Caco-2 (cell line): ENCODE measurements at regions not wholly inside any gene's neighbourhood (a gene's known extent, or its start where the extent isn't known, plus 50 kb on each side); places are given as distances from the start of the nearest gene placed in this dataset.

Source experiments
- BruUV-seq: library from RNA; stranded (reverse); fragments of 400-500 nt; replicated peaks from 2 replicates; lab custom pipeline; 2021; lab: Mats Ljungman, UMichigan
- CTCF ChIA-PET: fragments of 300-600 bp; sonication (Branson Sonifier 250); formaldehyde crosslinking; loops from one replicate; lab custom pipeline; 2022; ENCODE audit warnings: antibody characterized with exemption; lab: Charles Lee
- POLR2A ChIA-PET: fragments of 300-600 bp; sonication (Branson Sonifier 250); formaldehyde crosslinking; loops from one replicate; lab custom pipeline; 2022; ENCODE audit warnings: antibody characterized with exemption; lab: Charles Lee
- DNase-seq, 2 experiments: peaks; one replicate each; pipeline versions ENCODE4 v3.0.0 to v3.0.0-alpha.2; 2020 to 2022
- H3K27me3 ChIP-seq: replicated peaks from 2 replicates; pipeline ENCODE4 v1.6.0; 2011; ENCODE audit warnings: low read length; ENCODE audit not compliant: control insufficient read depth, insufficient read depth
- H3K36me3 ChIP-seq: 2 replicates; pipeline ENCODE4 v1.5.1; 2011; ENCODE audit warnings: low read length; ENCODE audit not compliant: control insufficient read depth, insufficient read depth
- H3K4me1 ChIP-seq: fragments of 250-450 bp; sonication (Bioruptor Pico); 2 replicates; pipeline ENCODE4 v1.5.1; 2020; ENCODE audit warnings: mild to moderate bottlenecking
- H3K4me3 ChIP-seq: 2 replicates; pipeline ENCODE4 v1.5.1; 2011; ENCODE audit warnings: low read depth, mild to moderate bottlenecking, control low read depth, low read length
- H3K9me3 ChIP-seq: fragments of 250-450 bp; sonication (Bioruptor Pico); 2 replicates; pipeline ENCODE4 v1.5.1; 2020; ENCODE audit warnings: mild to moderate bottlenecking, moderate library complexity
- H3K27ac Mint-ChIP-seq: one replicate; pipeline ENCODE4 v1.8.0; 2022; ENCODE audit warnings: mixed read lengths; ENCODE audit not compliant: unreplicated experiment
- H3K27me3 Mint-ChIP-seq: one replicate; pipeline ENCODE4 v1.8.0; 2022; ENCODE audit warnings: mixed read lengths; ENCODE audit not compliant: insufficient read depth, unreplicated experiment
- H3K36me3 Mint-ChIP-seq: one replicate; pipeline ENCODE4 v1.8.0; 2022; ENCODE audit warnings: mild to moderate bottlenecking, mixed read lengths; ENCODE audit not compliant: insufficient read depth, unreplicated experiment
- H3K4me1 Mint-ChIP-seq: one replicate; pipeline ENCODE4 v1.8.0; 2022; ENCODE audit warnings: low read depth, mixed read lengths; ENCODE audit not compliant: unreplicated experiment
- H3K4me3 Mint-ChIP-seq: one replicate; pipeline ENCODE4 v1.8.0; 2022; ENCODE audit warnings: mild to moderate bottlenecking, moderate library complexity, mixed read lengths; ENCODE audit not compliant: unreplicated experiment
- H3K9me3 Mint-ChIP-seq: one replicate; pipeline ENCODE4 v1.8.0; 2022; ENCODE audit warnings: mixed read lengths; ENCODE audit not compliant: unreplicated experiment
- CTCF ChIP-seq, 2 experiments: fragments of 200-600 bp in 1 of 2; IDR thresholded peaks; 1 replicate in 1 of 2; 2 replicates in 1 of 2; pipeline versions ENCODE4 v1.5.1 to v1.8.0; 2011 to 2022; ENCODE audit warnings: antibody characterized with exemption in 1 of 2, control low read depth in 1 of 2, inconsistent platforms in 1 of 2, low read depth in 1 of 2, low read length in 1 of 2, mild to moderate bottlenecking in 1 of 2, moderate library complexity in 1 of 2; ENCODE audit not compliant: insufficient read depth in 1 of 2, severe bottlenecking in 1 of 2, unreplicated experiment in 1 of 2
- intact Hi-C: fragments of 100-400 bp; cut with micrococcal nuclease; formaldehyde crosslinking; loops from one replicate; pipeline ENCODE4 v1.10.0; 2022; ENCODE audit not compliant: unreplicated experiment

DNA sequence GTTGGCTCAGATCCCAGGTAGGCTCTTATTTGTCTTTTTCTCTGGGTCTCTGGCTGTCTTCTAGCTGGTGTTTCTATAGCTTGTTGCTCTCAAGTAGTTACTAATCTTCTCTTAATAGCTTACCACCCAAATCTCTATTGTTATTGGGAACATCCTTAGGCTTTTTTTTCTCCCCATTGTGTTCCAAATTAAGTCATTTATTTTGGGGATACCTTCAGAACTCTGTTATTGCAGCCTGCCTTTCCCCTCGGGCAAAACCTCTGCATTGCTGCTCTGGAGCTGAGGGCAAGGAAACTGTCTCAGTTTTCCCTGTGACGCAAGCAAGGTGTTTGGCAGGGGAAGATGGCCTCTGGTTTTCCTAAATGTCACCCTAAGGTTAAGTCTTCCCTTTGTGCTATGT lies 113.3 kb upstream of the XIST start:
- peaks cover 7% of the 10 kb centered on the region for H3K4me1 Mint-ChIP-seq
- Histone ChIP-seq H3K4me3 (no peak overlapping the region), H3K36me3 (no peaks in the 10 kb centered on the region), H3K27me3 (no peaks in the 10 kb centered on the region), H3K4me1 (no peaks in the 10 kb centered on the region), H3K9me3 (no peaks in the 10 kb centered on the region)
- TF ChIP-seq CTCF (IDR thresholded peaks at IDR 0.05; ENCODE audit: insufficient read depth in 1 of 2, low read depth in 1 of 2, low read length in 1 of 2, severe bottlenecking in 1 of 2, unreplicated experiment in 1 of 2) = no peak
- no peak for DNase-seq
- H3K36me3 Mint-ChIP-seq = no peaks in the 10 kb centered on the region
- BruUV-seq = no TSS peak
- intact Hi-C loops = no loop called here
- CTCF ChIA-PET = no interaction called here
- POLR2A ChIA-PET = no interaction called here
- no peaks in the 10 kb centered on the region for H3K27me3 Mint-ChIP-seq
- no peaks in the 10 kb centered on the region for H3K9me3 Mint-ChIP-seq
- H3K27ac Mint-ChIP-seq = no peak overlapping the region
- no peak overlapping the region for H3K4me3 Mint-ChIP-seq

GRCh38 chrX:73964579-73964978 lies 112.1 kb upstream of the XIST start:
- Mint-ChIP-seq H3K9me3 (no peaks in the 10 kb centered on the region), H3K4me3 (no peak overlapping the region), H3K4me1 (peaks cover 7% of the 10 kb centered on the region), H3K27me3 (no peaks in the 10 kb centered on the region), H3K27ac (no peak overlapping the region), H3K36me3 (no peaks in the 10 kb centered on the region)
- DNase-seq = peak in 1 of 2 experiments; percentile 1
- intact Hi-C loops = no loop called here
- Histone ChIP-seq H3K4me1 (no peaks in the 10 kb centered on the region), H3K27me3 (no peaks in the 10 kb centered on the region), H3K4me3 (no peak overlapping the region), H3K36me3 (no peaks in the 10 kb centered on the region), H3K9me3 (no peaks in the 10 kb centered on the region)
- CTCF ChIA-PET = no interaction called here
- BruUV-seq = no TSS peak
- no peak for TF ChIP-seq CTCF (IDR thresholded peaks at IDR 0.05; ENCODE audit: insufficient read depth in 1 of 2, low read depth in 1 of 2, low read length in 1 of 2, severe bottlenecking in 1 of 2, unreplicated experiment in 1 of 2)
- POLR2A ChIA-PET = no interaction called here

DNA sequence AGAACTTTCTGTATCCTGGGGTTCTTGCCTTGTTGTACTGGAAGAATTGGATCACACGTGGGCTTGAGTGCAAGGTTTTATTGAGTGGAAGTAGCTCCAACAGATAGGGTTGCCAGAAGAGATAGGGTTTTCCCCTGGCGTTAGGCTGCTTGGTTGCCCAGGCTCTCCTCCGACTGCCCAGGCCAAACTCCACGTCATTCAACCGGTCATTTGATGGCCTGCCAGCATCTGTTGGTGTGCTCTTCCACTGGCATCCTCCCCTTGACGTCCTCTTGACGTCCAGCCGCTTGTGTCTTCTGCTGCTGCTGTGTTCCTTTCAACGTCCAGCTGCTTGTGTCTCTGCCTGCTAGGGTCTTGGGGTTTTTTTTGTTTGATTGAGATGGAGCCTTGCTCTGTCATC lies 111.2 kb upstream of the XIST start:
- Histone ChIP-seq H3K4me1 (no peaks in the 10 kb centered on the region), H3K36me3 (no peaks in the 10 kb centered on the region), H3K27me3 (no peaks in the 10 kb centered on the region), H3K9me3 (no peaks in the 10 kb centered on the region), H3K4me3 (no peak overlapping the region)
- BruUV-seq = no TSS peak
- no peak overlapping the region for H3K27ac Mint-ChIP-seq
- no peak for TF ChIP-seq CTCF (IDR thresholded peaks at IDR 0.05; ENCODE audit: insufficient read depth in 1 of 2, low read depth in 1 of 2, low read length in 1 of 2, severe bottlenecking in 1 of 2, unreplicated experiment in 1 of 2)
- H3K4me1 Mint-ChIP-seq = peaks cover 7% of the 10 kb centered on the region
- POLR2A ChIA-PET = no interaction called here
- intact Hi-C loops = no loop called here
- H3K36me3 Mint-ChIP-seq = no peaks in the 10 kb centered on the region
- H3K9me3 Mint-ChIP-seq = no peaks in the 10 kb centered on the region
- no peak for DNase-seq
- no peak overlapping the region for H3K4me3 Mint-ChIP-seq
- CTCF ChIA-PET = no interaction called here
- H3K27me3 Mint-ChIP-seq = no peaks in the 10 kb centered on the region
